ENCODE measurements at regions not wholly inside any gene's neighbourhood (a gene's known extent, or its start where the extent isn't known, plus 50 kb on each side); places are given as distances from the start of the nearest gene placed in this dataset.

DNA sequence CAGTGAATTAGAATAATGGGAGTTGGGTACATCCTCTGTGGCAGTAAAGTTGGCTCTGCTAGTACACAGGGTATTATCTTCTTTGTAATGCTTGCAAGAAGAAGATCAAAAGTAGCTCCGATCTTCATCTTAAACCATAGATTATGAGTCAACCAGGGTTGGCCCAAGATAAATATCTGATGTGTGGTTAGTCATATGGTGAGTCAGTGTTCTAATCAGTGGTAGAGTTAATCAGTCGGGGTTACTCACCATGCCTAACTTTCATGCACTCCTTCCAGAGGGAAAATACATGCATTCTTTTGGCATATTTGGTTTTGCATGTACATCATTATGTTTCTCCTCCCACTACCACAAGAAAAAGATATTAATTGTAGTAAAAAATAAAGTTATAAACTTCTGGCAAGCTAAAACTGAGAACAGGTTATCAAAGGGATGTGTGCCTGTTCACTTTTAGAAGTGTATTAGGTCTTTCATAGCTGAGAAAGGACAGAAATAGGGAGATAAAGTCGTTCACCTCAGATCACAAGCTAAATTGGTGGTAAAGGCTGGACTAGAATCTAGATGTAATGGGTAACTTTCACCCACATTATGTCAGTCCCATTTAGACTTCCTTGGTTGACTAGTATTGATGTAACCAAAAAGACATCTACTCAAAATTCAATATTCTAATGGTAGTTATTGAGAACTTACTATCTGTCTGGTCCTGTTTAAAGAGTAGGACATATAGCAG, 684.4 kb downstream of the IRS1 start:
- no peak for DNase-seq
- intact Hi-C loops (cut with DNase I) = no loop called here
- Histone ChIP-seq H3K27ac (no peak overlapping the region), H3K4me3 (no peak overlapping the region), H3K36me3 (no peaks in the 10 kb centered on the region), H3K27me3 (no peaks in the 10 kb centered on the region), H3K4me1 (no peaks in the 10 kb centered on the region), H3K9ac (ENCODE audit: low read depth in 2 of 2, low read length in 2 of 2) (no peak overlapping the region), H3K9me3 (no peaks in the 10 kb centered on the region)
- TF ChIP-seq, protein P1, sequence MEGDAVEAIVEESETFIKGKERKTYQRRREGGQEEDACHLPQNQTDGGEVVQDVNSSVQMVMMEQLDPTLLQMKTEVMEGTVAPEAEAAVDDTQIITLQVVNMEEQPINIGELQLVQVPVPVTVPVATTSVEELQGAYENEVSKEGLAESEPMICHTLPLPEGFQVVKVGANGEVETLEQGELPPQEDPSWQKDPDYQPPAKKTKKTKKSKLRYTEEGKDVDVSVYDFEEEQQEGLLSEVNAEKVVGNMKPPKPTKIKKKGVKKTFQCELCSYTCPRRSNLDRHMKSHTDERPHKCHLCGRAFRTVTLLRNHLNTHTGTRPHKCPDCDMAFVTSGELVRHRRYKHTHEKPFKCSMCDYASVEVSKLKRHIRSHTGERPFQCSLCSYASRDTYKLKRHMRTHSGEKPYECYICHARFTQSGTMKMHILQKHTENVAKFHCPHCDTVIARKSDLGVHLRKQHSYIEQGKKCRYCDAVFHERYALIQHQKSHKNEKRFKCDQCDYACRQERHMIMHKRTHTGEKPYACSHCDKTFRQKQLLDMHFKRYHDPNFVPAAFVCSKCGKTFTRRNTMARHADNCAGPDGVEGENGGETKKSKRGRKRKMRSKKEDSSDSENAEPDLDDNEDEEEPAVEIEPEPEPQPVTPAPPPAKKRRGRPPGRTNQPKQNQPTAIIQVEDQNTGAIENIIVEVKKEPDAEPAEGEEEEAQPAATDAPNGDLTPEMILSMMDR (IDR thresholded peaks at IDR 0.05) = no peak

DNA sequence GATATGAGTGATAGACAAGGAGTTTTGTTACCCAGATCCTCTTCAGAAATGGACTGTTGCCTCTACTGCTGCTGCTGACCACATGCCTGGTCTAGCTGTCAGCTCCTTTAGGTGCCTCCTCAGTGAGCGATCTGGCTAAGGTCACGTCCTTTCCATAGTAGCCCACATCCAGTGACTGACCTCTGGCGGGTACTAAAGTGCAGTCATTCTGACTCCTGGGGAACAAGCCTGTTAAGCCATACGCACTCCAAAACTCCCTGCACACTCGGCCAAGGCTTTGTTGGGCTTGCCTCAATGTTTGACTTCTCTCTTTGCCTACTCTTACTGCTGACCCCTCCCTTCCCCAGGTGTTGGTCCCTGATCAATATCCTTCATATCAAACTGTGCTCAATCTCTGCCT, 685.2 kb downstream of the IRS1 start:
- no peak overlapping the region for H3K9ac ChIP-seq (ENCODE audit: low read depth in 2 of 2, low read length in 2 of 2)
- no peak for DNase-seq
- H3K27ac ChIP-seq = no peak overlapping the region
- H3K4me1 ChIP-seq = no peaks in the 10 kb centered on the region
- intact Hi-C loops (cut with DNase I) = no loop called here
- H3K9me3 ChIP-seq = no peaks in the 10 kb centered on the region
- H3K4me3 ChIP-seq = no peak overlapping the region
- no peaks in the 10 kb centered on the region for H3K36me3 ChIP-seq
- TF ChIP-seq, protein P1 (IDR thresholded peaks at IDR 0.05) = no peak
- H3K27me3 ChIP-seq = no peaks in the 10 kb centered on the region

DNA sequence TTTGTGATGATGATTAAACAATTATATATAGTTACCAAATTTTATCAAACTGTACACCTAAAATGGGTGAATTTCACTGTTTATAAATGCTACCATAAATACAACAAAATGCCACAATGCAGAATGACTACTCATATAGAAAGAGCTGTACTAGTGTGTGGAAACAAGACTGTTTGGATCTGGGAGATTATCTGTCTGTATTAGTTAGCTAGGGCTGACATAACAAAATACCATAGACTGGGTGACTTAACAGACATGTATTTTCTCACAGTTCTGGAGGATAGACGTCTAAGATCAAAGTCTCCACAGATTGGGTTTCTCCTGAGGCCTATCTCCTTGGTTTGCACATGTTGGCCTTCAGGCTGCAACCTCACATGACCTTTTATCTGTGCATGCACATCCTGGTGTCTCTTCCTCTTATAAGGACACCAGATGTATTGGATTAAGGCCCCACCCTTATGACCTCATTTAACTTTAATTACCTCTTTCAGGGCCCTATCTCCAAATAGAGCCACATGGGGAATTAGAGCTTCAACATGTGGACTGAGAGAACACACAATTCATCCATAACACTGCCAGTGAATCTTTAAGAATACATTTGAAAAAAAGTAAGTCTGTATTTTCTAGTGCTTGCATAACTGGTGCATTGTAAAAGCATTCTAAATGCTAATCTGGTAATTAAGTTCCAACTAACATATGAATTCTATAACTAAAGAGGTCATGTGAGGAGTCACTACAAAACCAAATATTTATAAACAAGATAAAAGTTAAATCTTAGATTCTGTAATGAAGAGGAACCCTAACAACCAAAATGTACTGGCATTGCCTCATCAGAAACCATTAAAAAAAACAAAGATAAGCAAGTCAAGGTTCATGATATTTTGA, 699.6 kb downstream of the NYAP2 start:
- no peaks in the 10 kb centered on the region for H3K9me3 ChIP-seq
- intact Hi-C loops (cut with DNase I) = no loop called here
- H3K27ac ChIP-seq = no peak overlapping the region
- no peak for DNase-seq
- no peaks in the 10 kb centered on the region for H3K36me3 ChIP-seq
- TF ChIP-seq, protein P1 (IDR thresholded peaks at IDR 0.05) = no peak
- no peaks in the 10 kb centered on the region for H3K4me1 ChIP-seq
- H3K27me3 ChIP-seq = no peaks in the 10 kb centered on the region
- no peak overlapping the region for H3K9ac ChIP-seq (ENCODE audit: low read depth in 2 of 2, low read length in 2 of 2)
- H3K4me3 ChIP-seq = no peak overlapping the region

DNA sequence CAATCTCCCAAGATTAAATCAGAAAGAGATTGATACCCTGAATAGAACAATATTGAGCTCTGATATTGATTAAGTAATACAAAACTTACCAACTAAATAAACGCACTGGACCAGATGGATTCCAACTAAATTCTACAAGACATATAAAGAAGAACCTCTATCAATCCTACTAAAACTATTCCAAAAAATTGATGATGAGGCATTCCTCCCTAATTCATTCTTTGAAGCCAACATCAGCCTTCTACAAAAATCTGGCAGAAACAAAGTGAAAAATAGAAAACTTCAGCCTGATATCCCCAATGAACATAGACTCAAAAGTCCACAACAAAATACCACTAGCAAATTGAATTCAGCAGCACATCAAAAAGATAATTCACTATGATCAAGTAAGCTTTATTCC, 695.5 kb downstream of the NYAP2 start:
- H3K4me3 ChIP-seq = no peak overlapping the region
- H3K4me1 ChIP-seq = no peaks in the 10 kb centered on the region
- no peaks in the 10 kb centered on the region for H3K9me3 ChIP-seq
- H3K36me3 ChIP-seq = no peaks in the 10 kb centered on the region
- H3K9ac ChIP-seq (ENCODE audit: low read depth in 2 of 2, low read length in 2 of 2) = no peak overlapping the region
- TF ChIP-seq, protein P1 (IDR thresholded peaks at IDR 0.05) = no peak
- no peak for DNase-seq
- H3K27ac ChIP-seq = no peak overlapping the region
- intact Hi-C loops (cut with DNase I) = no loop called here
- no peaks in the 10 kb centered on the region for H3K27me3 ChIP-seq

DNA sequence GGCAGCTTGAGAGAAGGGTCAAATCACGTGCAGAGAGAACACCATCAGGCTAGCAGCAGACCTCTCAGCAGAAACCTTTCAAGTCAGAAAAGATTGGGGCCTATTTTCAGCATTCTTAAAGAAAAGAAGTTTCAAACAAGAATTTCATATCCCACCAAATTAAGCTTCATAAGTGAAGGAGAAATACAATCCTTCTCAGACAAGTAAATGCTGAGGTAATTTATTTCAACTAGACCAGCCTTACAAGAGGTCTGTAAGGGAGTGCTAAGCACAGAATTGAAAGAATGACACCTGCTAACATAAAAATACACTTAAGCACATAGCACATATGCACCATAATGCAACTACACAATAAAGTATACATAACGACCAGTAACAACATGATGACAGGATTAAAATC, 693.9 kb downstream of the NYAP2 start:
- Histone ChIP-seq H3K4me1 (no peaks in the 10 kb centered on the region), H3K27me3 (no peaks in the 10 kb centered on the region), H3K36me3 (no peaks in the 10 kb centered on the region), H3K27ac (no peak overlapping the region), H3K9ac (ENCODE audit: low read depth in 2 of 2, low read length in 2 of 2) (no peak overlapping the region), H3K9me3 (no peaks in the 10 kb centered on the region), H3K4me3 (no peak overlapping the region)
- DNase-seq = no peak
- TF ChIP-seq, protein P1 (IDR thresholded peaks at IDR 0.05) = no peak
- intact Hi-C loops (cut with DNase I) = no loop called here
